ENCODE measurements at regions not wholly inside any gene's neighbourhood (a gene's known extent, or its start where the extent isn't known, plus 50 kb on each side); places are given as distances from the start of the nearest gene placed in this dataset.

DNA sequence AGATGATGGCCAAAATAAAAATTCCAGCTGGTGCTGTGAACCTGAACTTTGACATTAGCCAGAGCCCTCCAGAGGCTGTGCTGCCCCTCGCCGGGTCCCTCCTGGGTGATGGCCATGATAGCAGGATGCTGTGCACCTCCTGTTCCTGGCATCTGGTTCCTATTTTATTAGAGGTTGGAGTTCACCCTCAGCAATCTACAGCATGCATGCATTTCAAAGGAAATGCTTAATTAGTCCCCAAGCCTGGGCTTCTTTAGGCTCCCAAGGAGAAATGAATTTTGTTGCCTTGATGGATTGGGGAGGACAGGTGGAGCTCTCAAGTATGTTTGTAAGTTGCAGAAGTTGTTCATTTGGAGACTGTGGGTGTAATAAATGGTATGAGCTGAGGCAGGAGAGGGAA, 166.9 kb downstream of the GLI2 start:
- no peaks in the 10 kb centered on the region for H3K9me3 ChIP-seq (ENCODE audit: insufficient read depth, low read depth)
- peaks cover 29% of the 10 kb centered on the region for H3K27me3 ChIP-seq (ENCODE audit: insufficient read depth, low read depth)
- H3K4me2 ChIP-seq, result no peak overlapping the region
- POLR2A ChIA-PET (ENCODE audit: unreplicated experiment), result no interaction called here
- H3K36me3 ChIP-seq (ENCODE audit: low read depth), result no peaks in the 10 kb centered on the region
- TF ChIP-seq, protein P1, sequence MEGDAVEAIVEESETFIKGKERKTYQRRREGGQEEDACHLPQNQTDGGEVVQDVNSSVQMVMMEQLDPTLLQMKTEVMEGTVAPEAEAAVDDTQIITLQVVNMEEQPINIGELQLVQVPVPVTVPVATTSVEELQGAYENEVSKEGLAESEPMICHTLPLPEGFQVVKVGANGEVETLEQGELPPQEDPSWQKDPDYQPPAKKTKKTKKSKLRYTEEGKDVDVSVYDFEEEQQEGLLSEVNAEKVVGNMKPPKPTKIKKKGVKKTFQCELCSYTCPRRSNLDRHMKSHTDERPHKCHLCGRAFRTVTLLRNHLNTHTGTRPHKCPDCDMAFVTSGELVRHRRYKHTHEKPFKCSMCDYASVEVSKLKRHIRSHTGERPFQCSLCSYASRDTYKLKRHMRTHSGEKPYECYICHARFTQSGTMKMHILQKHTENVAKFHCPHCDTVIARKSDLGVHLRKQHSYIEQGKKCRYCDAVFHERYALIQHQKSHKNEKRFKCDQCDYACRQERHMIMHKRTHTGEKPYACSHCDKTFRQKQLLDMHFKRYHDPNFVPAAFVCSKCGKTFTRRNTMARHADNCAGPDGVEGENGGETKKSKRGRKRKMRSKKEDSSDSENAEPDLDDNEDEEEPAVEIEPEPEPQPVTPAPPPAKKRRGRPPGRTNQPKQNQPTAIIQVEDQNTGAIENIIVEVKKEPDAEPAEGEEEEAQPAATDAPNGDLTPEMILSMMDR (conservative IDR thresholded peaks at IDR 0.05), result no peak
- TF ChIP-seq EZH2 (IDR thresholded peaks at IDR 0.05; ENCODE audit: low read depth), result no peak
- intact Hi-C loops (cut with micrococcal nuclease; ENCODE audit: unreplicated experiment), result no loop called here
- no peaks in the 10 kb centered on the region for H4K20me1 ChIP-seq (ENCODE audit: insufficient read depth)
- CTCF ChIA-PET, result no interaction called here
- H2AFZ ChIP-seq, result no peak overlapping the region
- H3K4me3 ChIP-seq, result no peak overlapping the region
- no TSS peak for BruUV-seq (replicated peaks)
- no peaks in the 10 kb centered on the region for H3K79me2 ChIP-seq (ENCODE audit: low read depth)
- no peaks in the 10 kb centered on the region for H3K9me2 ChIP-seq (ENCODE audit: insufficient read depth)
- no peaks in the 10 kb centered on the region for H3F3A ChIP-seq (ENCODE audit: insufficient read depth, low read depth)
- no peak overlapping the region for H3K27ac ChIP-seq
- H3K4me1 ChIP-seq (replicated peaks; ENCODE audit: insufficient read depth), result no peaks in the 10 kb centered on the region
- DNase-seq, result no peak

DNA sequence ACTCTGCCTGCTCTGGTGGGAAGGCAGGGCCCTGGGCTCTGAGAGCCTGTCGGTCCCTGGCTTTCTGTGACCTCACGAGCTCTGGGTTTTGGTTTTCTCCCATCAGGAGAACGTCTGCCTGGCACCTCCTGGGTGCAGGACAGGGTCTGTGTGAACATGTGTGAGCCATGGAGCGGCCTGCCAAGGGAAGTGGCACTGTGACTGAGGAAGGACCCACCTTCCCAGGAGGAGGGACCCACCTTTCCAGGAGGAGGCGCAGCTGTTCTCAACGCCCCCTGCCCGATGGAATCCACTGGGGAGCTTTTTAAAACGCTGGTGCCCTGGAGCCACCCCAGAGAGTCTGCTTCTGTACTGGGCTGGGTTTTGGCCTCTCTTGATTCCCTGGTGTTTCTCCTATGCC, 168.7 kb downstream of the GLI2 start:
- POLR2A ChIA-PET (ENCODE audit: unreplicated experiment), result no interaction called here
- no peak for DNase-seq
- Histone ChIP-seq H2AFZ (no peak overlapping the region), H3K27ac (no peak overlapping the region), H3K4me1 (replicated peaks; ENCODE audit: insufficient read depth) (no peaks in the 10 kb centered on the region), H3F3A (ENCODE audit: insufficient read depth, low read depth) (no peaks in the 10 kb centered on the region), H3K9me3 (ENCODE audit: insufficient read depth, low read depth) (no peaks in the 10 kb centered on the region), H4K20me1 (ENCODE audit: insufficient read depth) (no peaks in the 10 kb centered on the region), H3K4me2 (no peak overlapping the region), H3K27me3 (ENCODE audit: insufficient read depth, low read depth) (peaks cover 29% of the 10 kb centered on the region), H3K4me3 (no peak overlapping the region), H3K9me2 (ENCODE audit: insufficient read depth) (no peaks in the 10 kb centered on the region), H3K36me3 (ENCODE audit: low read depth) (no peaks in the 10 kb centered on the region), H3K79me2 (ENCODE audit: low read depth) (no peaks in the 10 kb centered on the region)
- intact Hi-C loops (cut with micrococcal nuclease; ENCODE audit: unreplicated experiment), result no loop called here
- CTCF ChIA-PET, result no interaction called here
- no TSS peak for BruUV-seq (replicated peaks)
- TF ChIP-seq, protein P1 (conservative IDR thresholded peaks at IDR 0.05), result no peak
- TF ChIP-seq EZH2 (IDR thresholded peaks at IDR 0.05; ENCODE audit: low read depth), result no peak

- H3K36me3 ChIP-seq (ENCODE audit: low read depth), result no peaks in the 10 kb centered on the region
- no peak for DNase-seq
- H2AFZ ChIP-seq, result no peak overlapping the region
- no peaks in the 10 kb centered on the region for H4K20me1 ChIP-seq (ENCODE audit: insufficient read depth)
- ChIA-PET POLR2A (ENCODE audit: unreplicated experiment) (no interaction called here), CTCF (no interaction called here)
- no peaks in the 10 kb centered on the region for H3K4me1 ChIP-seq (replicated peaks; ENCODE audit: insufficient read depth)
- H3K9me2 ChIP-seq (ENCODE audit: insufficient read depth), result no peaks in the 10 kb centered on the region
- H3K4me3 ChIP-seq, result no peak overlapping the region
- intact Hi-C loops (cut with micrococcal nuclease; ENCODE audit: unreplicated experiment), result no loop called here
- BruUV-seq (replicated peaks), result no TSS peak
- no peak overlapping the region for H3K4me2 ChIP-seq
- no peak for TF ChIP-seq EZH2 (IDR thresholded peaks at IDR 0.05; ENCODE audit: low read depth)
- no peaks in the 10 kb centered on the region for H3K79me2 ChIP-seq (ENCODE audit: low read depth)
- no peak overlapping the region for H3K27ac ChIP-seq
- H3F3A ChIP-seq (ENCODE audit: insufficient read depth, low read depth), result no peaks in the 10 kb centered on the region
- H3K27me3 ChIP-seq (ENCODE audit: insufficient read depth, low read depth), result peaks cover 29% of the 10 kb centered on the region
- H3K9me3 ChIP-seq (ENCODE audit: insufficient read depth, low read depth), result no peaks in the 10 kb centered on the region
These were observed 169.2 kb downstream of the GLI2 start for GRCh38 chr2:120904830-120905234.

GRCh38 chr2:120905298-120905697, 169.6 kb downstream of the GLI2 start:
- ChIA-PET CTCF (no interaction called here), POLR2A (ENCODE audit: unreplicated experiment) (no interaction called here)
- Histone ChIP-seq H3K4me1 (replicated peaks; ENCODE audit: insufficient read depth) (no peaks in the 10 kb centered on the region), H3K9me3 (ENCODE audit: insufficient read depth, low read depth) (no peaks in the 10 kb centered on the region), H3K36me3 (ENCODE audit: low read depth) (no peaks in the 10 kb centered on the region), H3F3A (ENCODE audit: insufficient read depth, low read depth) (no peaks in the 10 kb centered on the region), H3K4me2 (no peak overlapping the region), H3K4me3 (no peak overlapping the region), H3K27ac (no peak overlapping the region), H3K9me2 (ENCODE audit: insufficient read depth) (no peaks in the 10 kb centered on the region), H3K79me2 (ENCODE audit: low read depth) (no peaks in the 10 kb centered on the region), H2AFZ (no peak overlapping the region), H3K27me3 (ENCODE audit: insufficient read depth, low read depth) (peaks cover 27% of the 10 kb centered on the region), H4K20me1 (ENCODE audit: insufficient read depth) (no peaks in the 10 kb centered on the region)
- DNase-seq, result no peak
- TF ChIP-seq EZH2 (IDR thresholded peaks at IDR 0.05; ENCODE audit: low read depth), result no peak
- TF ChIP-seq, protein P1 (conservative IDR thresholded peaks at IDR 0.05), result no peak
- intact Hi-C loops (cut with micrococcal nuclease; ENCODE audit: unreplicated experiment), result no loop called here
- BruUV-seq (replicated peaks), result no TSS peak
